K562 (cell line): ENCODE measurements at regions not wholly inside any gene's neighbourhood (a gene's known extent, or its start where the extent isn't known, plus 50 kb on each side); places are given as distances from the start of the nearest gene placed in this dataset.

Experiments used
- ATAC-seq: fragments of 200-7000 bp; cut with Tn5 transposase; 3 replicates; pipeline ENCODE4 v1.9.1; 2020; ENCODE audit warnings: moderate library complexity
- BruUV-seq: library from RNA; stranded (reverse); fragments of 400-500 nt; replicated peaks from 2 replicates; lab custom pipeline; 2021; lab: Mats Ljungman, UMichigan
- CTCF ChIA-PET: fragments of 300-600 bp; formaldehyde crosslinking; extraction: SDS; loops from one replicate; lab custom pipeline; 2021; ENCODE audit warnings: low intra/inter-chr PET ratio; lab: Yijun Ruan, JAX
- POLR2A ChIA-PET: fragments of 300-600, 350-650 bp; sonication (Branson Sonifier 250); formaldehyde crosslinking; extraction: SDS; loops from one replicate; lab custom pipeline; 2021; ENCODE audit warnings: antibody characterized with exemption, inconsistent platforms; lab: Yijun Ruan, JAX
- DNase-seq, 4 experiments: peaks; one replicate each; pipeline versions ENCODE4 v3.0.0 to v3.0.0-alpha.2; 2011 to 2018; ENCODE audit warnings: low spot score in 3 of 4, mixed read lengths in 3 of 4; ENCODE audit errors: extremely low read depth in 1 of 4
- FAIRE-seq: peaks from 2 replicates; lab custom pipeline; 2011; peaks lifted over from hg19 to GRCh38; lab: Jason Lieb, UNC
- H2AFZ ChIP-seq: 2 replicates; pipeline ENCODE4 v1.6.0; 2011; ENCODE audit warnings: low read depth, low read length, control low read depth, inconsistent platforms
- H3K27ac ChIP-seq: fragments of 200-600 bp; 3 replicates; pipeline ENCODE4 v1.8.0; 2011; ENCODE audit warnings: low read depth, mild to moderate bottlenecking, control low read depth, inconsistent platforms, low read length, moderate library complexity, mixed read lengths; ENCODE audit errors: extremely low read depth
- H3K27me3 ChIP-seq, 2 experiments: fragments of 300-600 bp in 1 of 2; 2 replicates in 1 of 2; 3 replicates in 1 of 2; pipeline versions ENCODE4 v1.6.0 to v1.8.0; 2011; ENCODE audit warnings: inconsistent platforms in 2 of 2, low read length in 2 of 2, mild to moderate bottlenecking in 1 of 2, mixed read lengths in 1 of 2, moderate library complexity in 1 of 2; ENCODE audit not compliant: control insufficient read depth in 2 of 2, insufficient read depth in 2 of 2
- H3K36me3 ChIP-seq: fragments of 300-600 bp; 3 replicates; pipeline ENCODE4 v1.8.0; 2011; ENCODE audit warnings: mild to moderate bottlenecking, low read length, inconsistent platforms; ENCODE audit not compliant: control insufficient read depth, insufficient read depth
- H3K4me1 ChIP-seq, 2 experiments: fragments of 200-600 bp in 1 of 2; replicated peaks in 1 of 2; 2 replicates in 1 of 2; 3 replicates in 1 of 2; pipeline versions ENCODE4 v1.5.1 to v1.8.0; 2011; ENCODE audit warnings: inconsistent platforms in 2 of 2, low read length in 2 of 2, mild to moderate bottlenecking in 1 of 2, mixed read lengths in 1 of 2, moderate library complexity in 1 of 2; ENCODE audit not compliant: control insufficient read depth in 2 of 2, insufficient read depth in 2 of 2
- H3K4me2 ChIP-seq: 2 replicates; pipeline ENCODE4 v1.6.1; 2011; ENCODE audit warnings: low read length, control low read depth, inconsistent platforms, mixed read lengths; ENCODE audit not compliant: insufficient read depth
- H3K4me3 ChIP-seq: fragments of 200-600 bp; sonication (generic), shearing (Covaris generic); 2 replicates; pipeline ENCODE4 v1.5.1; 2016; ENCODE audit warnings: control low read depth, inconsistent platforms
- H3K79me2 ChIP-seq: fragments of 200-600 bp; 3 replicates; pipeline ENCODE4 v1.8.0; 2011; ENCODE audit warnings: low read length, inconsistent platforms; ENCODE audit not compliant: control insufficient read depth, insufficient read depth
- H3K9ac ChIP-seq, 2 experiments: 2 replicates each; pipeline versions ENCODE4 v1.6.0 to v1.6.1; 2011; ENCODE audit warnings: low read depth in 2 of 2, low read length in 2 of 2, control low read depth in 1 of 2, inconsistent platforms in 1 of 2, mild to moderate bottlenecking in 1 of 2, mixed read lengths in 1 of 2; ENCODE audit not compliant: insufficient read depth in 1 of 2
- H3K9me1 ChIP-seq: one replicate; pipeline ENCODE4 v1.6.0; 2011; ENCODE audit warnings: inconsistent platforms, mild to moderate bottlenecking, low read length, moderate library complexity; ENCODE audit not compliant: control insufficient read depth, insufficient read depth
- H3K9me3 ChIP-seq: replicated peaks from 2 replicates; pipeline ENCODE4 v1.5.1; 2011; ENCODE audit warnings: low read depth, low read length, inconsistent platforms; ENCODE audit not compliant: control insufficient read depth, insufficient read depth
- H4K20me1 ChIP-seq: replicated peaks from 2 replicates; pipeline ENCODE4 v1.6.1; 2011; ENCODE audit warnings: low read length, inconsistent platforms, mixed read lengths; ENCODE audit not compliant: control insufficient read depth, insufficient read depth
- CBX3 ChIP-seq, 2 experiments: IDR thresholded peaks; 1 replicate in 1 of 2; 2 replicates in 1 of 2; pipeline ENCODE4 v1.6.1; 2012; ENCODE audit warnings: inconsistent platforms in 2 of 2, low read length in 2 of 2, borderline replicate concordance in 1 of 2, control low read depth in 1 of 2
- EZH2 ChIP-seq: IDR thresholded peaks from 2 replicates; pipeline ENCODE4 v1.6.1; 2012; ENCODE audit warnings: low read depth, mild to moderate bottlenecking, inconsistent platforms, low read length, borderline replicate concordance
- FOS ChIP-seq: IDR thresholded peaks from 3 replicates; pipeline ENCODE4 v1.6.1; 2011; ENCODE audit not compliant: insufficient read length; ENCODE audit errors: extremely low read depth
- GTF2A2 ChIP-seq: IDR thresholded peaks from 2 replicates; pipeline ENCODE4 v1.6.1; 2016; ENCODE audit warnings: mild to moderate bottlenecking, missing genetic modification characterization, missing compliant biosample characterization
- JUND ChIP-seq, 2 experiments: IDR thresholded peaks; 2 replicates in 1 of 2; 3 replicates in 1 of 2; pipeline ENCODE4 v1.6.1; 2011; ENCODE audit warnings: borderline replicate concordance in 2 of 2, low read depth in 2 of 2, low read length in 2 of 2, improper control_type of control experiment in 1 of 2, missing biosample characterization in 1 of 2, missing genetic modification characterization in 1 of 2, missing genetic modification reagents in 1 of 2
- MAFG ChIP-seq: fragments of 450-650 bp; conservative IDR thresholded peaks from 2 replicates; pipeline ENCODE4 v1.6.1; 2016; ENCODE audit warnings: missing genetic modification characterization, missing compliant biosample characterization
- NR2C1 ChIP-seq, 2 experiments: fragments of 450-650 bp; IDR thresholded peaks; 2 replicates each; pipeline ENCODE4 v1.6.1; 2017; ENCODE audit warnings: mild to moderate bottlenecking in 2 of 2, antibody characterized with exemption in 1 of 2, inconsistent platforms in 1 of 2, missing compliant biosample characterization in 1 of 2, missing genetic modification characterization in 1 of 2
- PHF20 ChIP-seq: fragments of 450-650 bp; IDR thresholded peaks from 2 replicates; pipeline ENCODE4 v1.6.1; 2018; ENCODE audit not compliant: partially characterized antibody
- RNF2 ChIP-seq: sonication (generic); IDR thresholded peaks from 2 replicates; pipeline ENCODE4 v1.6.1; 2016
- RUNX1 ChIP-seq: sonication (generic); IDR thresholded peaks from 2 replicates; pipeline ENCODE4 v1.6.1; 2016; ENCODE audit warnings: antibody characterized with exemption, low read depth
- SAFB2 ChIP-seq: fragments of 200-400 bp; formaldehyde crosslinking; IDR thresholded peaks from 2 replicates; pipeline ENCODE4 v1.6.1; 2018; ENCODE audit warnings: borderline replicate concordance, low read length, low read depth, moderate library complexity; ENCODE audit not compliant: severe bottlenecking
- SOX6 ChIP-seq: fragments of 450-650 bp; IDR thresholded peaks from 2 replicates; pipeline ENCODE4 v1.6.1; 2014; ENCODE audit warnings: mild to moderate bottlenecking
- SREBF1 ChIP-seq: fragments of 150-350 bp; IDR thresholded peaks from 2 replicates; pipeline ENCODE4 v1.6.1; 2014; ENCODE audit warnings: antibody characterized with exemption, low read depth, low read length, borderline replicate concordance
- XRCC3 ChIP-seq: fragments of 450-650 bp; IDR thresholded peaks from 2 replicates; pipeline ENCODE4 v1.6.1; 2017; ENCODE audit warnings: mild to moderate bottlenecking, moderate library complexity
- ZEB2 ChIP-seq: fragments of 450-650 bp; IDR thresholded peaks from 2 replicates; pipeline ENCODE4 v1.6.1; 2016
- ZFP30 ChIP-seq: fragments of 250-450 bp; sonication (Bioruptor Pico); IDR thresholded peaks from 2 replicates; pipeline ENCODE4 v1.8.0; 2022; ENCODE audit warnings: moderate library complexity, mild to moderate bottlenecking, inconsistent platforms, borderline replicate concordance
- ZSCAN32 ChIP-seq: fragments of 450-650 bp; formaldehyde crosslinking; IDR thresholded peaks from 2 replicates; pipeline ENCODE4 v1.4.0; 2020; ENCODE audit warnings: mild to moderate bottlenecking, moderate library complexity
- WGBS: fragments of 100-300 bp; shearing (Covaris generic); methylation state at CpG from one replicate; pipeline ENCODE4 v1.1.6; 2016; ENCODE audit warnings: low coverage, mixed read lengths; ENCODE audit not compliant: insufficient coverage; ENCODE audit errors: missing lambda C conversion rate; 5-methylcytosine and 5-hydroxymethylcytosine counted together
- in situ Hi-C: fragments of 300-500 bp; cut with MboI; formaldehyde crosslinking; loops from 4 replicates; pipeline ENCODE4 v1.15.0; 2018; ENCODE audit warnings: inconsistent platforms, mixed read lengths
- intact Hi-C: fragments of 100-400 bp; cut with micrococcal nuclease; formaldehyde crosslinking; loops from 2 replicates; pipeline ENCODE4 v1.14.2; 2022
- TF ChIP-seq, protein P1 (sequence below): fragments of 250-450 bp; sonication (Bioruptor Pico); IDR thresholded peaks from 2 replicates; pipeline ENCODE4 v1.4.0; 2020; ENCODE audit warnings: mild to moderate bottlenecking, moderate library complexity

DNA sequence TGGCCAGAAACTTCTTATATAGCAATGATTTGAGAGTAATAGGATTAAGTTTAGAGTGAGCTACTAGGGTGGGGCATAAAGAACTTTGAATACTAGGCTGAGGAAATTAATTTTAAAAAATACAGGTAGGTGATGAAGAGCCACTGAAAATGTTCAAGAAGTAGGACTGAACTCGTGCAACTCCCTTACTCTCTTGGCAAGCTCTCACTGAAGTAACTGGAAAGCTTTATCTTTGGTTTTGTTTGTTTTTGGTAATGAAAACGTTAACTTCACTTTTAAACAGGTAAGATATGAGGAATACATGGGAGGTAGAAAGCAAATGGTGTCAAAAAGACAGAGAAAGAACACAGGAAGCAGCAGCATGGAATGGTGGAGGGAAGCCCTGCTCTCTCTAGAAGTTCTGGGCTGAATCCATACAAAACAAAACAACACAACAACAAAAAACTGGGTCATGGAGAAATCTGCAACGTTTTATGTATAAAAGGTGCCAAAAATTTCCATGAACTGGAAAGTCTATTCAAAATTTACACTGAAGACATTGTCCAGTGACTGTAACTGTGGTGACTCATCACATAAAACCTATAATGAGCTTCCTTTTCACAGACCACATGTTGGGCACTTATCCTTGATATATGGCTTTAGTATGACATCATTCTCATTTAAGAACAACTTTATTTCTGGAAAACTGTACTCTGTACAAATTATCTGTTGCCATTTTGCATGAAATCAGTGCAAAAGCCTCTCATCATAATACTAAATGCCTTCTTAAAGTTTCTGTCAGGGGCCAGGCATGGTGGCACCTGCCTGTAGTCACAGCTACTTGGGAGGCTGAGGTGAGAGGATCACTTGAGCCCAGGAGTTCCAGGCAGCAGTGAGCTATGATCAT, 91.2 kb upstream of the CHD1 start:
- 4% methylated on average over 3 of the region's 3 CpGs for WGBS
- Histone ChIP-seq H2AFZ (peak overlapping the region; percentile 90), H3K9me3 (no peaks in the 10 kb centered on the region), H4K20me1 (no peaks in the 10 kb centered on the region), H3K79me2 (no peaks in the 10 kb centered on the region), H3K9ac (peak overlapping the region in 1 of 2 experiments; percentile 36; a peak in 1 of 4 replicates), H3K4me1 (peaks cover 0 to 22% of the 10 kb centered on the region in 2 experiments; a peak in 3 of 5 replicates), H3K27ac (peak overlapping the region; percentile 66), H3K36me3 (no peaks in the 10 kb centered on the region), H3K27me3 (no peaks in the 10 kb centered on the region), H3K4me3 (no peak overlapping the region), H3K9me1 (no peaks in the 10 kb centered on the region), H3K4me2 (no peak overlapping the region; the same call in 1 of the 2 replicates)
- POLR2A ChIA-PET, result interaction anchor here (0.5 to 1.0 kb wide), 5 partner anchors 12 to 110 kb away, joined by 3 to 6 read pairs (median 3); no protein-coding TSS in a partner anchor
- in situ Hi-C loops (loop anchor here (10.0 kb wide), 1 partner anchor 95 kb away; the partner anchor contains the start of gene CHD1), intact Hi-C loops (no loop called here)
- DNase-seq, result peak in 2 of 4 experiments; percentile 59 to 63
- peak; percentile 88 for ATAC-seq
- FAIRE-seq, result peak; percentile 79
- no TSS peak for BruUV-seq
- CTCF ChIA-PET, result interaction anchor here (0.5 kb wide), 1 partner anchor 35 kb away, joined by 3 read pairs; no protein-coding TSS in a partner anchor
- no peak for TF ChIP-seq XRCC3
- TF ChIP-seq RUNX1, result no peak
- TF ChIP-seq FOS, result peak; percentile 28
- TF ChIP-seq CBX3 (IDR thresholded peaks at IDR 0.05; ENCODE audit: borderline replicate concordance in 1 of 2, low read length in 2 of 2), result 0 out of 3 replicates have a peak, but pooled peaks of 1 of the 2 experiments have one; percentile 13
- TF ChIP-seq NR2C1 (IDR thresholded peaks at IDR 0.05), result no peak
- TF ChIP-seq NR2C1 (tag; IDR thresholded peaks at IDR 0.05), result no peak
- no peak for TF ChIP-seq SOX6
- TF ChIP-seq ZFP30 (CRISPR knock-in tag), result no peak
- peak; percentile 95 for TF ChIP-seq JUND (IDR thresholded peaks at IDR 0.05; ENCODE audit: borderline replicate concordance, low read depth, low read length)
- TF ChIP-seq JUND (tag; IDR thresholded peaks at IDR 0.05; ENCODE audit: borderline replicate concordance, low read depth, low read length), result peak; percentile 98
- TF ChIP-seq, protein P1, sequence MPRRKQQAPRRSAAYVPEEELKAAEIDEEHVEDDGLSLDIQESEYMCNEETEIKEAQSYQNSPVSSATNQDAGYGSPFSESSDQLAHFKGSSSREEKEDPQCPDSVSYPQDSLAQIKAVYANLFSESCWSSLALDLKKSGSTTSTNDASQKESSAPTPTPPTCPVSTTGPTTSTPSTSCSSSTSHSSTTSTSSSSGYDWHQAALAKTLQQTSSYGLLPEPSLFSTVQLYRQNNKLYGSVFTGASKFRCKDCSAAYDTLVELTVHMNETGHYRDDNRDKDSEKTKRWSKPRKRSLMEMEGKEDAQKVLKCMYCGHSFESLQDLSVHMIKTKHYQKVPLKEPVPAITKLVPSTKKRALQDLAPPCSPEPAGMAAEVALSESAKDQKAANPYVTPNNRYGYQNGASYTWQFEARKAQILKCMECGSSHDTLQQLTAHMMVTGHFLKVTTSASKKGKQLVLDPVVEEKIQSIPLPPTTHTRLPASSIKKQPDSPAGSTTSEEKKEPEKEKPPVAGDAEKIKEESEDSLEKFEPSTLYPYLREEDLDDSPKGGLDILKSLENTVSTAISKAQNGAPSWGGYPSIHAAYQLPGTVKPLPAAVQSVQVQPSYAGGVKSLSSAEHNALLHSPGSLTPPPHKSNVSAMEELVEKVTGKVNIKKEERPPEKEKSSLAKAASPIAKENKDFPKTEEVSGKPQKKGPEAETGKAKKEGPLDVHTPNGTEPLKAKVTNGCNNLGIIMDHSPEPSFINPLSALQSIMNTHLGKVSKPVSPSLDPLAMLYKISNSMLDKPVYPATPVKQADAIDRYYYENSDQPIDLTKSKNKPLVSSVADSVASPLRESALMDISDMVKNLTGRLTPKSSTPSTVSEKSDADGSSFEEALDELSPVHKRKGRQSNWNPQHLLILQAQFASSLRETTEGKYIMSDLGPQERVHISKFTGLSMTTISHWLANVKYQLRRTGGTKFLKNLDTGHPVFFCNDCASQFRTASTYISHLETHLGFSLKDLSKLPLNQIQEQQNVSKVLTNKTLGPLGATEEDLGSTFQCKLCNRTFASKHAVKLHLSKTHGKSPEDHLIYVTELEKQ, result no peak
- no peak for TF ChIP-seq SREBF1
- TF ChIP-seq ZEB2, result no peak
- TF ChIP-seq SAFB2, result no peak
- peak; percentile 59; the same call in 1 of the 2 replicates for TF ChIP-seq MAFG (tag)
- no peak for TF ChIP-seq GTF2A2
- no peak for TF ChIP-seq ZSCAN32
- no peak for TF ChIP-seq RNF2
- no peak for TF ChIP-seq PHF20
- no peak for TF ChIP-seq EZH2
